Upper lobe of left lung (tissue), 4 donors: ENCODE measurements at regions not wholly inside any gene's neighbourhood (a gene's known extent, or its start where the extent isn't known, plus 50 kb on each side); places are given as distances from the start of the nearest gene placed in this dataset.

ENCODE experiments used
- CTCF ChIP-seq, 6 experiments: fragments of 450-650 bp in 4 of 6; fragments of 200-600 bp in 2 of 6; sonication (generic) in 2 of 6; IDR thresholded peaks; one replicate each; pipeline ENCODE4 v1.5.1; 2016 to 2019; ENCODE audit warnings: antibody characterized with exemption in 6 of 6
- POLR2AphosphoS5 ChIP-seq, 2 donors: sonication (generic); formaldehyde crosslinking; IDR thresholded peaks; one replicate each; pipeline ENCODE4 v1.5.1; 2017; ENCODE audit warnings: antibody characterized with exemption in 2 of 2

- no peak for TF ChIP-seq CTCF (IDR thresholded peaks at IDR 0.05)
- TF ChIP-seq POLR2AphosphoS5 (IDR thresholded peaks at IDR 0.05) = no peak
Measured at GRCh38 chr5:24999732-25000131, 355.0 kb upstream of the CDH10 start.
